Thymus (tissue), 11 donors: ENCODE measurements at regions not wholly inside any gene's neighbourhood (a gene's known extent, or its start where the extent isn't known, plus 50 kb on each side); places are given as distances from the start of the nearest gene placed in this dataset.

Experiments
- DNase-seq, 9 donors: peaks; one replicate each; pipeline ENCODE4 v3.0.0-alpha.2; 2013; ENCODE audit warnings: low spot score in 9 of 9, low read depth in 6 of 9, missing footprints in 1 of 9
- H3K27ac ChIP-seq, 2 donors: one replicate each; pipeline ENCODE4 v1.5.1; 2013; ENCODE audit warnings: control low read depth in 1 of 2, low read depth in 1 of 2, low read length in 1 of 2, mild to moderate bottlenecking in 1 of 2, moderate library complexity in 1 of 2
- H3K27me3 ChIP-seq, 2 donors: one replicate each; pipeline ENCODE4 v1.5.1; 2013; ENCODE audit warnings: low read length in 1 of 2; ENCODE audit not compliant: control insufficient read depth in 2 of 2, insufficient read depth in 1 of 2
- H3K36me3 ChIP-seq, 2 donors: one replicate each; pipeline ENCODE4 v1.5.1; 2013; ENCODE audit warnings: low read length in 1 of 2, mild to moderate bottlenecking in 1 of 2, moderate library complexity in 1 of 2; ENCODE audit not compliant: control insufficient read depth in 2 of 2, insufficient read depth in 2 of 2
- H3K4me1 ChIP-seq, 2 donors: one replicate each; pipeline ENCODE4 v1.5.1; 2013; ENCODE audit warnings: low read length in 2 of 2; ENCODE audit not compliant: control insufficient read depth in 2 of 2, insufficient read depth in 2 of 2
- H3K4me3 ChIP-seq, 2 donors: one replicate each; pipeline ENCODE4 v1.5.1; 2013; ENCODE audit warnings: low read length in 2 of 2, control low read depth in 1 of 2, mild to moderate bottlenecking in 1 of 2
- H3K9me3 ChIP-seq, 2 donors: one replicate each; pipeline ENCODE4 v1.5.1; 2013; ENCODE audit warnings: low read length in 1 of 2, mild to moderate bottlenecking in 1 of 2; ENCODE audit not compliant: control insufficient read depth in 2 of 2, insufficient read depth in 1 of 2
- WGBS: extraction: QIAGEN DNeasy Blood & Tissue Kit; methylation state at CpG from one replicate; pipeline ENCODE4 v1.1.7; 2013; 5-methylcytosine and 5-hydroxymethylcytosine counted together
- donor health status: healthy.

- Histone ChIP-seq H3K27ac (no peak overlapping the region), H3K4me3 (no peak overlapping the region), H3K27me3 (no peaks in the 10 kb centered on the region), H3K36me3 (no peaks in the 10 kb centered on the region), H3K4me1 (no peaks in the 10 kb centered on the region), H3K9me3 (no peaks in the 10 kb centered on the region)
- 47% methylated on average over 10 of the region's 10 CpGs for WGBS
- no peak for DNase-seq
Measured at GRCh38 chr3:157958457-157958856, 147.8 kb downstream of the SHOX2 start.

GRCh38 chr3:157956850-157957249 lies 149.4 kb downstream of the SHOX2 start:
- H3K4me1 ChIP-seq = no peaks in the 10 kb centered on the region
- no peak for DNase-seq
- 89% methylated on average over 4 of the region's 4 CpGs for WGBS
- no peak overlapping the region for H3K4me3 ChIP-seq
- no peaks in the 10 kb centered on the region for H3K36me3 ChIP-seq
- no peak overlapping the region for H3K27ac ChIP-seq
- H3K27me3 ChIP-seq = no peaks in the 10 kb centered on the region
- no peaks in the 10 kb centered on the region for H3K9me3 ChIP-seq

DNA sequence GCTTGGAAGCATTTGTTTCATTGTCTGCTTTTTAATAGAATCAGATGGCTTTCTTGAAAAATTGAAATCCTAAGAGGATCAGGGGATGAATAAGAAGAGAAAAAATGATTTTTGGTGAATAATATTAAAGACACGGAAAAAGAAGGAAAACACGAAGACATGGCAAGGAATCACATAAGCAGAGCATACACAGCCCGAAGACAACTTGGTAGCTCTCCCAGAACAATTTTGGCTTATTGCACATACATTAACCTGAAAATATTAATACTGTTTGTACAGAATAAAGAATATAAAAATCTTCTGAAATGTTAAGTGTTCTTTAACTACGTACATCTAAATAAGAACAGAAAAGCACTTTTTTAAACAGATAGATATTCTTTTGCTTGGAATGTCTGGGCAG lies 150.0 kb downstream of the SHOX2 start:
- 98% methylated on average over 4 of the region's 4 CpGs for WGBS
- H3K9me3 ChIP-seq = no peaks in the 10 kb centered on the region
- no peaks in the 10 kb centered on the region for H3K27me3 ChIP-seq
- no peak overlapping the region for H3K27ac ChIP-seq
- no peaks in the 10 kb centered on the region for H3K36me3 ChIP-seq
- no peaks in the 10 kb centered on the region for H3K4me1 ChIP-seq
- no peak for DNase-seq
- H3K4me3 ChIP-seq = no peak overlapping the region

GRCh38 chr3:157953565-157953964 lies 152.7 kb downstream of the SHOX2 start:
- Histone ChIP-seq H3K4me1 (no peaks in the 10 kb centered on the region), H3K27ac (no peak overlapping the region), H3K36me3 (no peaks in the 10 kb centered on the region), H3K4me3 (no peak overlapping the region), H3K27me3 (no peaks in the 10 kb centered on the region), H3K9me3 (no peaks in the 10 kb centered on the region)
- 78% methylated on average over 2 of the region's 2 CpGs for WGBS
- DNase-seq = no peak

DNA sequence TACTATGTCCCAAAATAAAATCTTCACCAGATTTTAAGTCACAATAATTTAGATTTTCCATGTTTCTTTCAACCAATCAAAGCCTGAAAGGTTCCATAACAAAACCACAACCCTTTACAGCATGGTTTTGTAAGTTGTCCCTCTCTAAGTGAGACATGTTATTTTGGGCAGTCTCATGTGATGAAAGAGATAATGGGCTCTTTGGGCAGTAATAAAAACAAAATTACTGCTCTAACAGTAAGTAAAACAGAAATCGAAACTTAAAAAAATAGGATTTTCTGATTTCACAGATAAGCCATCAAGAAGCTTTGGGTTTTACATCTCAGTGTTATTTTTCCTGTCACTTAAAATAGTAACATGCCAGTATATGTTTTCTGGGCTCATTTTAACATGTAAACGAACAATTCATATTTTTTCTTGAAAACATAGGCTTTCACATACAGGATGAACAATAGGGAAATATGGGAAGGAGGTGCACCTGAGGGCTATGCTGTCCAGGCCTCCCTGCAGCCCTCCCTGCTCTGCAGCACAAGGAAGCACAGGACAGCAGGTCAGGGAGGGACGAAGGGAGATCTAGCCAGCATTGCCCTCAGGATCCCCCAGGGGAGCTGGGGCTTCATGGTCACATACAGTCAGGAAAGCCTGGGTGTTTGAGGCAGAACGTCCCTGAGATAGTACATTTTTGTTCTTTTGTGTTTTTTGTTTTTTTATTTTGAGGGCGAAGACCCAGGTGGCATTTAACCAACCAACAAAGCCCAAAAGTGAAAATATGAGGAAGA lies 157.4 kb downstream of the SHOX2 start:
- Histone ChIP-seq H3K36me3 (no peaks in the 10 kb centered on the region), H3K9me3 (no peaks in the 10 kb centered on the region), H3K27me3 (no peaks in the 10 kb centered on the region), H3K4me3 (no peak overlapping the region), H3K27ac (no peak overlapping the region), H3K4me1 (no peaks in the 10 kb centered on the region)
- 68% methylated on average over 5 of the region's 5 CpGs for WGBS
- no peak for DNase-seq

DNA sequence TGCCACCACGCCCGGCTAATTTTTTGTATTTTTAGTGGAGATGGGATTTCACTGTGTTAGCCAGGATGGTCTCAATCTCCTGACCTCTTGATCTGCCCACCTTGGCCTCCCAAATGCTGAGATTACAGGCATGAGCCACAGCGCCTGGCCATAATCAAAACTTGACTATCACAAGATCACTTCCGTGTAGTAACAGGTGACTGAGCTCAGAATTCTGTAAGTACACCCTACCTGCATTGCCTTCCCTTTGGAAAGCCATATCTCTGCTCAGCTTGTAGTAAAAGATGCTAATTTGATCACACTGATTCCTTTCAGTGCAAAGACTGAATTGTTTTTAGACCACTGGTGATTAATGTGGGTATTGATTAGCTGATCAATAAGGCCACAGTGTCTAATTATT lies 167.1 kb downstream of the SHOX2 start:
- H3K27ac ChIP-seq = no peak overlapping the region
- no peaks in the 10 kb centered on the region for H3K27me3 ChIP-seq
- DNase-seq = no peak
- H3K4me3 ChIP-seq = no peak overlapping the region
- H3K9me3 ChIP-seq = no peaks in the 10 kb centered on the region
- no peaks in the 10 kb centered on the region for H3K36me3 ChIP-seq
- no peaks in the 10 kb centered on the region for H3K4me1 ChIP-seq
- 97% methylated on average over 4 of the region's 4 CpGs for WGBS

DNA sequence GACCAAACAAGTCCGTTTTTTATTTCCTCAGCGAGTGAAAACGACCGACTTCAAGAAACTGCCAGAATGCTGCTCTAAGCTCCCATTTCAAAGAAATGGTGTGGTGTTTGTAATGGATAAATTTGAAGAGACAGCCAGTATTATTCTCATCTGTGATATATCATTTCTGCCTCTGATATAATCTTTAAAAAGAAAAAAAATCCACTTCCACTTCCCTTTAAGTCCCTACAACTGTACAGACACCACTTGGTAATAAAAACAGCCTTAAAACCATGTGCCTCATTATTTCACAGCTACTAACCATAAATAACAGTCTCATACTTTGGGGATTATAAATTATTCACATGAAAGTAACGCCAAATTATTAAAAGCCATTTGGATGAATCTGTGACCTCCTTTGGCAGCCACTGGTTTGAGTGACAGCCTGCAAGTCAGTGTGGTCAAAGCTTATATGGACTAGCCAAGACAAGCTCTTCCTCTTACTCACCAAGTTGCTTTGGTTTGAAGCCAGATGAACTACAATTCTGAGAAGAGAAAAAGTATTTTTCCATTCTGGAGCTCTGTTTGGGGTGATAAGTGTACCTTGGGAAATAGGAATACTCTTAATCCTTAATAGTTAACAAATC lies 168.0 kb downstream of the SHOX2 start:
- WGBS = 81% methylated on average over 5 of the region's 5 CpGs
- no peak for DNase-seq
- no peak overlapping the region for H3K27ac ChIP-seq
- no peaks in the 10 kb centered on the region for H3K36me3 ChIP-seq
- H3K9me3 ChIP-seq = no peaks in the 10 kb centered on the region
- no peaks in the 10 kb centered on the region for H3K4me1 ChIP-seq
- H3K4me3 ChIP-seq = no peak overlapping the region
- no peaks in the 10 kb centered on the region for H3K27me3 ChIP-seq

GRCh38 chr3:157931517-157931916 lies 174.7 kb downstream of the SHOX2 start:
- DNase-seq = no peak
- no peak overlapping the region for H3K27ac ChIP-seq
- WGBS = 76% methylated on average over 6 of the region's 6 CpGs
- H3K4me1 ChIP-seq = no peaks in the 10 kb centered on the region
- H3K9me3 ChIP-seq = peaks cover 0 to 2% of the 10 kb centered on the region in 2 donors
- H3K27me3 ChIP-seq = no peaks in the 10 kb centered on the region
- no peaks in the 10 kb centered on the region for H3K36me3 ChIP-seq
- no peak overlapping the region for H3K4me3 ChIP-seq

DNA sequence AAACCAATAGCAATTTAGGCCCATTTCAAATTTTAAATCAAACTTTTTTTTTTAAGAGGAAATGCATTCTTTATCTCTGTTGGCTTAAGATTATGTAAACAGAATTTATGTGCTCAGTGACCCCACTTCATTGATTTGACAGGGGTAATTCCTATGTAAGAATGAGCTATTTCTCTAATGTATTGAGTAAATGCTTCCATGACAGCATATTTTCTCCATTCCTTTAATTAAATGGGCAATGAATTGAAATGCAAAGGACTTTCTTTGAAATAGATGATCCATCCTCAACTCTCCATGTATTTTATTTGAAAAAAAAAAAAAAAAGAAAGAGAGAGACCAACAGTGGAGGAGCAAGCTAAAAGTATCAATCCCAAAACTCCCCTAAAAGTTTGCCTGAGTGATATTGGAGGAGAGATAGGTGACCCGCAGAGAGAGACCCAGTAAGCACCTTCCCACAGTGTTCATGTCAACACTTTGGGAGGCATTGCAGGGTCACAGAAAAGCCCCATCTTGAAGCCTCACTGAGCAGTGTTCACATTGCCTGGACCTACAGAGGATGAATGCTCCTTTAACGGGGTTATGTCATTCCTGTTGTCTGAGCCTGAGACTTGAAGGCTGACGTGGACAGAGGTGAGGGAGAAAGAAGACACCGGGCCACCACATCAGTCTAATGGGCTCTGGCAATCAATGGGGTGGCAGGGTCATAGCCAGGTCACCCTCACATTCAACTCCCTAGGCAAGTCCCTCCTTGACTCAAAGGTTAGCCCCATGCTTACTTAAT lies 176.0 kb downstream of the SHOX2 start:
- H3K36me3 ChIP-seq = no peaks in the 10 kb centered on the region
- H3K9me3 ChIP-seq = peaks cover 0 to 2% of the 10 kb centered on the region in 2 donors
- no peak overlapping the region for H3K27ac ChIP-seq
- no peaks in the 10 kb centered on the region for H3K4me1 ChIP-seq
- WGBS = 93% methylated on average over 4 of the region's 4 CpGs
- H3K27me3 ChIP-seq = no peaks in the 10 kb centered on the region
- no peak for DNase-seq
- H3K4me3 ChIP-seq = no peak overlapping the region
